ENCODE measurements at regions not wholly inside any gene's neighbourhood (a gene's known extent, or its start where the extent isn't known, plus 50 kb on each side); places are given as distances from the start of the nearest gene placed in this dataset.

GRCh38 chr1:56017336-56017735 is 562.0 kb downstream of the PLPP3 start:
- no peak for DNase-seq

- no peak for DNase-seq
Observed at GRCh38 chr1:56003846-56004245, 575.5 kb downstream of the PLPP3 start.

DNA sequence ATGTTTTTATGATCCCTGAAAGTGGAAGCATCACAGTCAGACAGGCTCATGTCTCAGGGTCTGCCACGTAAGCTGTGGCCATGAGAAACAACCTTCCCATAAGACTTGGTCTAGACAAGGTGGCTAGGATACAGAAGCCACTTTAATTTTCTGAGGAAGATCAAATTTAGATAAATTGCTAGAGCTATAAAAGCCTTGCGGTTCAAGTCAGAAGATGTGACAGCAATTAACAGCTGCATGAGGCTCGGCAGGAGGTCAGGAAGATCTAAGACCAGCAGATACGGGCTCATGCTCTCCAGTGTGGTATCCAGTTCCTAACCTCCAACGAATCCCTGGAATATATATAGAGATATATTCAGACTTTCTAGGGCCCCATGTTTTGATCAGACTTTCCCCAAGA is 577.1 kb downstream of the PLPP3 start:
- DNase-seq: no peak

DNA sequence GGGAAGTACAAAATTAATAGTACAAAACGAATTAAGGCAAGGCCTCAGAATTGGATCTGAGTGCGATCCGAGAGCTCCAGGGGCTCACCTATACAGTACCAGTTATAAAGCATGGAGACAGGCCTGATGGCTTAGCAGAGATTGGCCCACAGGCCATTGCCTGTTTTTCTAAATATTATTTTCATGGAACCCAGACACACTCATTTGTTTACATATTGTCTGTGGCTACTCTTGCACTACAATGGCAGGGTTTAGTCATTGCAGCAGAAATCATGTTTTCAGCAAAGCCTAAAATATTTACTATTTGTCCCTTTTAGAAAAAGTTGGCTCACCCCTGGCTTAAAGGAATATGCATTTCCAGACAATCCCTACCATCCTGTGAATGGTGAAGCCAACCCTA is 578.9 kb downstream of the PLPP3 start:
- DNase-seq: no peak

DNA sequence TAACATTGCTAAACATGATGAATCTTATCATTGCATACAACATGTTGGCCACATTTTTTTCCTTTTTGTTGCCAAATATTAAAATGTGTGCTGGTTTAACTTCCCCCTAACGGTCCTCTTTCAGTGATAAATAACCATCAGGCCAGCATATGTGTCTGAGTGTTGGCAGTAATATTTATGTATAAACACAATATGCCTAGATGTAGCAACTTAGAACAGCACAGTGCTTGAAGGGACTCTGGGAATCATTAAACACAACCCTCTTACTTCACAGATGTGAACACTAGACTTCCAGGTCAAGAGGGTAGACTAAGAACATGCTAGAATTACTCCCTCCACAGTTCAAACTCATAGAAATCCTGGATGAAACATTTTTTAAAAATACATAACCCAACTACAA is 581.8 kb downstream of the PLPP3 start:
- no peak for DNase-seq

DNA sequence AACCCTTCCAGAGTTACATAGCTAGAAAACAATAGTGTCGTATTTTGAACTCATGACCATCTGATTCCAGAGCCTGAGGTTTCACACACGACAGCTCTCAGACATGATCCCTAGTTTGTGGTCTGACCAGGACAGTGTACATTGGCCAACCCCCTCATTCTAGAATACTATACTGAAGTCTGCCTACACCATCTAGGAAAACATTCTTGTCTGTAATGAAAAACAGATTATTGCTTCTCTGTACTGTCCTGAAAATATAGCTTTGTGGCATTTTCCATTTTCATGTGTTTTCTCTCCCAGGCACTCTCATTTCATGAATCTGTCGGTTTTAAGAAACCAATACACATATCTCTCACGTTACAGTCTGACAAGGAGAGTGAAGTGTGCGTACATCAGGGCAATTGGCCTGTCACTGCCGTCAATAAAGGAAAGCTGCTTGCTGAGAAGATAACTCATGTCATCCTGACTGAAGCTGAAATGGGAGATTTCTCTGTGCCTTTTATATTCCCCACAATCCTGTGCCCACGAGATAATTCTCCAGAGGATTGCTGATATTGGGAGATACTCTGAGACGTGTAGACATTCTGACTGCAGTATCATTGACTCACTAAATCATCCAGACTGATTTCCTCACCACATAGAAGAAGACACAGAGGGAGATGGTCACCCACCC is 585.6 kb downstream of the PLPP3 start:
- DNase-seq: no peak

DNA sequence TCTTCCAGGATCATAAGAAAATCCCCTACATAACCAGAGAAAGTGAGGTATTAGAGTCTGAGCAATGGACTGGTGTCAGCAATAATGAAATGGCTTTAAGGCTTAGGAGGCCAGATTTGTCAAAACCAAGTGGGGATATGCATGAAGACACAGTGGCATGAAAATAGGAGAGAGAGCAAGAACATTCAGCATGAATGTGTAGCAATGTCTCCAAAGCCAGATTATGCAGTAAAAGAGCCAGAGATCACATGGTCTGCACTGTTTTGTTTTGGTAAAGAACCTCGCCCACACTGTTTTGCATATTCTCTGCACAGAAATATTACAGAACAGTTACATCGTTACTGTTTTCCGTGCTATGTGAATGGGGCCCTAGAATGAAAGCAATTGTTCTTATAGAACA is 589.4 kb downstream of the PLPP3 start:
- no peak for DNase-seq

- DNase-seq: no peak
Observed at GRCh38 chr1:55988963-55989452, 590.4 kb downstream of the PLPP3 start.

DNA sequence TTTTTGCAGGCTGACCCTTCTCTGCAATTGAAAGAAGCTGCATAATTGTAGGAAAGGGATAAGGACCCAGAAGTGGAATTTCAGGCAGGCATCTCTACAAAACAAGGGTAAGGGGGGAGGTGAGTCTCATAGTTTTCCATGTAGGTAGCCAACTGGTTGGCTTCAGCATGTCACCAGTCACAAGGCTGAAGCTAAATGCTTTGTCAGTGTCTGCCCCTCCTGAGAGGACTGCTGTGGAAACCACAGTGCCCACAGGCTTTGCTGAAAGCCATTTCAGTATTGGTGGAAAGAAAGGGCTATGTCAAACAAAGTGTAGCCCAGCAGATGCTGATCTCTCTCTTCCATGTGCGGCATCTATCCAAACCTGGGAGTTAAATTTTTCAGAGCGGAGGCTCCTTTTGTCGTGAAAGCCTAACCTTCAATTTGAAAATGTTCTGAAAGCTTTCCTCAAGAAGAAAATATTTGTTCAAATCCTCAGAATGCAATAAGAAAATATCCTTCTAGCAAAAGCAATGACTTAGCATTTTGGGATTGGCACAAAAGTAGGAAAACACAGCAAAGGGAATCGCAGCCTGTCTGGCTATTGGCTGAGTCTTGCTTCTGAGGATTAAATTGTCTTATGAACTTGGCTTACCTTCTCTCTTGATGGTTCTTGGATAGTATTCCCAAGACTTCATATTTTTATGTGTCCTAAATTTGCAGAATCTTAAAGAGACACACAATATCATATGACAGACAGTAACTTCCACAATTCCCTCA is 591.7 kb downstream of the PLPP3 start:
- no peak for DNase-seq

GRCh38 chr1:55986003-55986402 is 593.4 kb downstream of the PLPP3 start:
- no peak for DNase-seq

GRCh38 chr1:55981010-55981650 is 598.2 kb downstream of the PLPP3 start:
- DNase-seq: no peak

DNA sequence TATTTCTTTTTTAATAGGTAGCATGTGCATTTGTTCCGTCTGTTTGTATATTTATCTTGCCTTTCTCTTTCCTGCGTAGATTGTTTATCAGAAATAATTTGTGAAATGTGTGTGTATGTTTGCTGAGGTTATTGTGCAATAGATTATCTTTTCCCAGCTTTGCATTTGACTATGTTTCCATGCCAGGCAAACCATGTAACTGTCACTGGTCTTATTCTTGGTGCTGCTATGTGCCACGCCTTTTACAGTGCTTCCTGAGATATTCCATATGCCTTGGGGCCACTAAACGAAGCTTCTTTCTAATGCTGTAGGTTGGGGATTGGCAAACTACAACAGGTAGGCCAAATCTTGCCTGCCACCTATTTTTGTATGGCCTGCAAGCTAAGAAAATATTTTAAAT is 598.8 kb downstream of the PLPP3 start:
- no peak for DNase-seq

GRCh38 chr1:55974714-55975441 is 604.5 kb downstream of the PLPP3 start:
- DNase-seq: no peak

DNA sequence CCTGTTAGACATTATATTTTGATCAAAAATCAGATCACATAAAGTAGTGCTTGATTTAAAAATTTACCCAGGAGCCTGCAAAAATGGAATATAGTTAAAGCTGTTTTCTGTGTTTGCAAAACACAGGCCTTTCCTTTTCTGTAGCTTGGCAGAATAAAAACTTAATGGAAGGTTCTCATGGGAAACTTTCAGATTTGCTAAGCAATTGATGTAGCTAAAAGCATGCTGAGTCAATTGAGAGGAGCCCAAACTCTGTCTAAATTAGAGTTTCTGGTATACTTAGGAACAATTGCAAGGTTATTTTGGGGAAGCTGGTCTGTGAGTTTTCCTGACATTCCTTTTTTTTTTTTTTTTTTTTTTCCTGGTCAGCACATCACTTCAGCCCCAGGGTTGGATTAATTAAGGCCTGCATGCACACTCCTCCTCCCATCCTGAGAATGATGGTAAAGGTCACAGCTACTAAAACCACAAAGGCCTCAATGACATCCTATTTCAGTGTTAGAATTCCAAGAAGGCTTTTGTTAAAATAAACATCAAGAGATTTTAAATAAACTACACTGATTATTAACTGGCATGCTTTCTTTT is 608.7 kb downstream of the PLPP3 start:
- DNase-seq: no peak

DNA sequence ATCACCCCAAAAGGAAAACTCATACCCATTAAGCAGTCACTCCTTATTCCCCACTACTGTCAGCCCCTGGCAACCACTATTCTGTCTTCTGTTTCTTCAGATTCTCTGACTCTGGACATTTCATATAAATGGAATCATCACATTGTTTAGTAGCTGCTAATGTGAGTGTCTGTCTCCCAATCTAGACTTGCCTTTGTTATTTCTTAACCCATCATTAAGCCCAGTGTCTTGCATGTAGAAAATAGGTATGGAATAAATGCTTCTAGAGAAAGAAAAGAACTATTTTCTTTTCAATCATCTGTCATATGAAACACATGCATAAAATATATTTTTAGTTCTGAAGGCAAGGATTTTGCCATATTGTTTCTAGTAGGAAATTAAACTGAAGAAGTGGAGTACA is 610.0 kb downstream of the PLPP3 start:
- DNase-seq: no peak

GRCh38 chr1:55968661-55969060 is 610.7 kb downstream of the PLPP3 start:
- no peak for DNase-seq

GRCh38 chr1:55965981-55966461 is 613.3 kb downstream of the PLPP3 start:
- no peak for DNase-seq

- no peak for DNase-seq
Observed at GRCh38 chr1:55962472-55962871, 616.9 kb downstream of the PLPP3 start.

GRCh38 chr1:55959136-55959548 is 620.2 kb downstream of the PLPP3 start:
- DNase-seq: no peak

GRCh38 chr1:55958498-55958897 is 620.9 kb downstream of the PLPP3 start:
- DNase-seq: no peak

DNA sequence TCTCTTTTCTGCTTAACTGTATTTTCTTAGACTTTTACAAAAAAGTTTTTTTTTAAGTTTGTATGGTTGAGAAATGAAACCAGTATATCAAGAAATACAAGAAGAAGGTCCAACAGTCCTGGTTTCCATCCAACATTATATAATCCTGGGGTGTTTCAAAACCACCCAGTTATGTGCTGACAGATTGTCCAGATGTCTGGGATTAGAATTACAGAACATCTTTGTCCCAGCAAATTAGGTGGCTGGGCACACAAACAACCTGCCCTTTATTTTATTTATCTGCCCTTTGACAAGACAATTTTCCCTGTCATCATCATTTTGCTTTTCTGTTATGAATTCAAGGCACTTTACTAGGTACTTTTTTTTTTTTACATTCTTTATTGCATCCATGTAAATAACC is 622.1 kb downstream of the PLPP3 start:
- DNase-seq: no peak

- DNase-seq: no peak
Observed at GRCh38 chr1:55955016-55955621, 624.2 kb downstream of the PLPP3 start.
